NCI-H2227 treated with DMSO at 0.1 percent for 48 hours (cell line): ENCODE measurements at regions not wholly inside any gene's neighbourhood (a gene's known extent, or its start where the extent isn't known, plus 50 kb on each side); places are given as distances from the start of the nearest gene placed in this dataset.

ENCODE experiments used
- DNase-seq: peaks from one replicate; lab custom pipeline; 2025; lab: John Stamatoyannopoulos, UW

DNA sequence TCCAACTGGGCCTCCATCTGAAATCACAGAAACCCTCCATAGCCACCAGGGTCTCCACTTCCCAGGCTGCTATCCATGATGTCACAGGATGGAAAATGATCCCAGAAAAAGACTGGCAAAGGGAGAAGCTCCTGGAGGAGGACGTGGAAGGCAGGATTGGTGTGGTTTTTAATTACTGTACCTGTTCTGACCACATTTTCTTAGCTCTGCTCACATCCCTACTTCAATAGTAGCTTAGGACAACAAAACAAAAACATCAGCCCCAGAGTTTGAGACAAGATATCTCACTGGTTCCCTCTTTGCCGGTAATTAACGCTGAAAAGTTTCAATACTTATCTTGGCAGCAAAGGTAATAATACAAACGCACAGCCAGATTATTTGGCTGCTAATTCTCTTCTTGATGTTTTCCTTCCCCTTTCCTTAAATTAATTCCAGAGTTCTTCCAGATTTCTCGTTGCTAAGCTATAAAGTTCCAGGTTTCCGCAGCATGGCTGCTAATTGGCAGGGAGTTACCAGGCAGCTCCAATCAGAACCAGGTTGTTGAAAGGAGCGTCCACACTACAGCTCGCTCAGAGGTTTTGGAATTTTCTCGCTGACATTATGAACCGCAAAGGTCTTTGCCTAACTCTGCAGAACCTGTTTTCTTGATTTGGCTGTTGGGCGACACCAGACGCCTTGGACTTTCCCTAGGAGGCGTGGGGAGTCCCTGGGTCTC, 263.4 kb downstream of the MRTFB start:
- no peak for DNase-seq

DNA sequence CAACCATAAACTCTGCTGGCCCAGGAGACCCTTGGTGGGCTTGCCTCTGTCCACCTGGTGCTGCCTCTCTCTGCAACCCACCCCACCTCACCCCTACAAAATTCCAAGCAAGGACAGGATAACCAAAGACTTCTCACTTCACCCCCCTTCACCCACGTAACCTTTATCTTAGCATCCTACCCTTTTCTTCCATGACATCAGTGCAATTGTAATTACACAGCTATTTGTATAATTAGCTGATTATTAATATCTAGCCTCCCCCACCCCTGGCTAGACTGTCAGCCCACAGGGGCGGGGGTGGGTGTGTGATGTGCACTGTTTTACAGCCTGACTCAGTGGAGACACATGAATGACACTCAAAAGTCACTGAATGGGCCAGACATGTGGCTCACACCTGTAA, 262.2 kb downstream of the MRTFB start:
- no peak for DNase-seq

DNA sequence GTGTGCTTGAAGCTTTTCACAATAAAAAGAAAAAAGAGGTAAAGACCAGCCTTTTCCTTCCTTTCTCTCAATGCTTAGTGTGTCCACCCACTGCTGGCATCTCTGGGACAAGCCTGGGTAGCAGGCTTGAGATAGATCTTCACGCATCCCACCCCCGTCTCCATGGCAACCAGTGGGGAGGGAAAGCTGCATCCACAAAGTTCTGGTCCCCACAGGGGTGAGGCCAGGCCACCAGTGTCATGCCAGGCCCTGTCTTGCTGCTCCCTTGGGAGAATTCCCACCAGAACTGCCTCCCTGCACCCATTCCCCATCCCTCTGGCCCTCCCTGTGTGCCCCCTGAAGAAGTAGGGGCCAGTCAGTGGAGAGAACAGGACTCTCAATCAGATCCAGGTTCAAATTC, 259.9 kb downstream of the MRTFB start:
- no peak for DNase-seq

DNA sequence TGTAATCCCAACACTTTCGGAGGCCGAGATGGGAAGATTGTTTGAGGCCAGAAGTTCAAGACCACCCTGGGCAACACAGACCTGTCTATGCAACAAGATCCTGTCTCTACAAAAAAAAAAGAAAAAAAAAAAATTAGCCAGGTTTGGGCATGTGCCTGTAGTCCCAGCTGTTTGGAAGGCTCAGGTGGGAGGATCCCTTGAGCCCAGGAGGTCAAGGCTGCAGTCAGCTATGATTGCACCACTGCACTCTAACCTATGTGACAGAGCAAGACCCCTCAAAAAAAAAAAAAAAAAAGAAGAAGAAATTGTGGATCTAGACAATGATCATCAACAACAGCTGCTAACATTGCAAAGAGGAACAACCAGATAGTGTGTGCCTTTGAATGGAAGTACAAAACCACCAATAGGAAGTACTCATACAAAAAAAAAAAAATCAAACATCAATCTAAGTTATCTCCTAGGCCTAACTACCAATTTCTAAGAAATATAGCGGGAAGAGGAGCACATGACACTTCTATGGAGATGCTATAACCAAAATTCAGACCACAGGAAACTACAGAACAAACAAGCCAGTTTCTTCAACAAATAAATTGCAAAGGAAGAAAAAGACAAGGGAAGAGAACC, 258.7 kb downstream of the MRTFB start:
- DNase-seq, result no peak

DNA sequence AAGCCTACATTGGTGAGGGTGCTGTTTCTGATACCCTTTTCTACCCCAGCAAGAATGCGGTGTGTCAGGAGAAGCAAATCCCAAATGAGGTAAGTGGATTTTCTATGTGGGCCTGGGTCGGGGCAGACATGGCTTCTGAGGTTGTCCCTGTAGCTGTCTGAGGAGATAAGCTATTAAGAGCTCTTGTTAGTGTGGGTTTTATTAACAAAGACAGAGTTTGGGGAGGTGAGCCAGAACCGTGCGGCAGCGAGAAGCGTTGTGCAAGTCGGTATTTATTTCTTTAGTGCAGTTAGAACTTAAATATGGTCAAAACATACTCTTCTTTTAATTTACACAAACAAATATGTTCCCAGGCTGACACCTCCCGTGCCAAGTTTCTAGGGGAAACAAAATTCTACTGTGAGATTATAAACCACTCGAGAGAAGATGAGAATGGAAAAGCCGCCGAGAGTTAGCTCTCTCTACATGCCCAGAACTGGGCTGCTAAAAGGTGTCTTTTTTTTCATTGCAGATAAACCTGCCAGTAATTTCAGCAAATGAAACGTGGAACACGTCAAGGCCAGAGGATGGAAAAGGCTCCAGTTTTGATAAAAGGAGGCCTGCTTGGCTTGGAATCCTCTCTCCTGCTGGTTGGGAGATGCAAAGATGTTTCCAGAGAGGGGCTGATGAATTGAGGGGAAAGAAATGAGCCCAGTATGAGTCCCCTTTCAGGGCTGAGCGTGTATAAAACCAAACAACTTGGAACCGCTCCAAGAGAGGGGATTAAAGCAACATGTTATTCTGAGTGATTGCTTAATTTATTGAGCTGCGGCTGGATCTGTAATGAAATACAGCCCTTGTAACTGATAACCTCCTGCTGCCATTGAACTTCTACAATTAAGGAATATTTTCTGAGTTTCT, 254.6 kb downstream of the MRTFB start:
- peak; percentile 52 for DNase-seq

DNA sequence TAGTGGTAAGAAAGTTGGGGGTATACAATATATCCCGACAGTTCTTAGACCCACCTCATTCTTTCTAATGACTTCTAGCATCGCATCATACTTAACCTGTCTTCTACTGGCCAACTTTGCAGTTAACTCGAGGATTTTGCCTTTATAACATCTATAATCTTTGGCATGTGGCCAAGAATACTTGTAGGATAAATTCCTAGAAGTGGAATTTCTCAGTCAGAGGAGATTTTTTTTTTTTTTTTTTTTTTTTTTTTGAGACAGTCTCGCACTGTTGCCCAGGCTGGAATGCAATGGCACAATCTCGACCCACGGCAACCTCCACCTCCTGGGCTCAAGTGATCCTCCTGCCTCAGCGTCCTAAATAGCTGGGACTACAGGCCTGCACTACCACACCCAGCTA, 253.5 kb downstream of the MRTFB start:
- no peak for DNase-seq

DNA sequence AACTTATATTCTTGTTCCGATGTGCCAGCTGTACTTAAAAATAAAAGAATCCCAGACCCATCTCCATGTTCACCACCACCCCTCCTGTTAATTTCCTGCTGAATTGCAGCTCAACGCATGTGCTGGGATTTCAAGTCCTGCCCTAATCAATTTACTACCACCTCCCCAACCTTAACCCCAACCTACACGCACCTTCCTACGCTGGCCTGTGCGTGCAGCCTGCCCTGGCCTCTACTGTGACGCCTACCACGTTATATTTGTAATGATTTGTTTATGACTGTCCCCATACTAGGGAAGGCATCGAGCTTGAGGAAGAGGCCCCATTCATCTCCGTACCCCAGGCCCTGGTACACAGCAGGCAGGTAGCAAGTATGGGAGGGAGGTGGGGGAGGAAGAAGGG, 251.1 kb downstream of the MRTFB start:
- DNase-seq, result no peak

DNA sequence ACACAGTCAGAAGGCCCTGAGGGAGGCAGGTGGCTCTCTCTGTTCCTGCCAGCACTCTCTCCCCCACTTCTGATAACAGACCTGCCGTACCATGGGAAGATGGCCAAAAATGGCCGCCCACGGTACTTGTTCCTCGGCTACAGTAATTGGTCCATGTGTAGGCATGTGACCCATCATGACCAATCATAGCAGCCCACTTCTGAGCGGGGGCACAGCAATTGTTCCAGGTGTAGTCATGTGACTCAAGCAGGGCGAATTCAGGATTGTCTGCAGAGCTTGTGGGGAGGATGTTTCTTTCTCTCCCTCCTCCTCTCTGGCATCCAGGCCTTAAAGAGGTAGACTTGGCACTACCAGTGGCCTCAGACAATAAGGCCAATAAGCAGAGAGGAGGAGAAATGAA, 250.4 kb downstream of the MRTFB start:
- no peak for DNase-seq

DNA sequence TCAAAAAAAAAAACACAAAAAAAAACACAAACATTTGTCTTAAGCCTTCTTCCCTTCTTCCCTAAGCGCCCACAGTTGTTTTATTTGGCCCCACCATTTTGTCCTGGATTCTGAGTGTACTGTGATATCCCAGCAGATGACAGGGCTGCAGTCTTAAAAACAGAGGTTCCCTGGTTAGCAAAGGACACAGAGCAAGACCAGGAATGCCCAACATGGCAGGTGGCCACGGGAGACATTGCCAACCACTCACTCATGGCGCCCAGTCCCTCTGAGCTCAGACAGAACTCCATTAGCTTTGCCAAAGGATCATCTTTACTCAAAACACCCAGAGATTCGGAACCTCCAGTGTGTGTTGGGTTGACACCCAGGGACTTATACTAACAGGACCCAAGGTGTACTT, 249.3 kb downstream of the MRTFB start:
- no peak for DNase-seq
